ENCODE measurements at regions not wholly inside any gene's neighbourhood (a gene's known extent, or its start where the extent isn't known, plus 50 kb on each side); places are given as distances from the start of the nearest gene placed in this dataset.

GRCh38 chr1:166464333-166464732, 297.5 kb upstream of the FAM78B start:
- ATAC-seq (no peak), DNase-seq (no peak)
- Histone ChIP-seq H3K9me3 (peaks cover 0 to 5% (median 0%) of the 10 kb centered on the region in 3 donors), H3K36me3 (no peaks in the 10 kb centered on the region), H3K27ac (no peak overlapping the region), H3K27me3 (no peaks in the 10 kb centered on the region), H3K4me3 (no peak overlapping the region), H3K4me1 (no peaks in the 10 kb centered on the region)
- in situ Hi-C loops (cut with MboI; ENCODE audit: low sequenced_read_pairs in 4 of 4): no loop called here
- intact Hi-C loops (cut with DNase I; ENCODE audit: low total_unique reads): no loop called here
- TF ChIP-seq POLR2A (IDR thresholded peaks at IDR 0.05) (no peak), CTCF (IDR thresholded peaks at IDR 0.05 in 4 of 5, conservative IDR thresholded peaks at IDR 0.05 in 1 of 5) (no peak)

- H3K36me3 ChIP-seq: no peaks in the 10 kb centered on the region
- no peaks in the 10 kb centered on the region for H3K4me1 ChIP-seq
- no peak overlapping the region for H3K27ac ChIP-seq
- ATAC-seq: no peak
- H3K4me3 ChIP-seq: no peak overlapping the region
- no peaks in the 10 kb centered on the region for H3K27me3 ChIP-seq
- TF ChIP-seq CTCF (IDR thresholded peaks at IDR 0.05 in 4 of 5, conservative IDR thresholded peaks at IDR 0.05 in 1 of 5) (no peak), POLR2A (IDR thresholded peaks at IDR 0.05) (no peak)
- DNase-seq: no peak
- no peaks in the 10 kb centered on the region for H3K9me3 ChIP-seq
- in situ Hi-C loops (cut with MboI; ENCODE audit: low sequenced_read_pairs in 4 of 4): loop anchor here in 1 of 4 donors (10.0 kb wide), 1 partner anchor 535 kb away; no protein-coding TSS in a partner anchor
- intact Hi-C loops (cut with DNase I; ENCODE audit: low total_unique reads): no loop called here
Observed at GRCh38 chr1:166470014-166470413, 303.2 kb upstream of the FAM78B start.

DNA sequence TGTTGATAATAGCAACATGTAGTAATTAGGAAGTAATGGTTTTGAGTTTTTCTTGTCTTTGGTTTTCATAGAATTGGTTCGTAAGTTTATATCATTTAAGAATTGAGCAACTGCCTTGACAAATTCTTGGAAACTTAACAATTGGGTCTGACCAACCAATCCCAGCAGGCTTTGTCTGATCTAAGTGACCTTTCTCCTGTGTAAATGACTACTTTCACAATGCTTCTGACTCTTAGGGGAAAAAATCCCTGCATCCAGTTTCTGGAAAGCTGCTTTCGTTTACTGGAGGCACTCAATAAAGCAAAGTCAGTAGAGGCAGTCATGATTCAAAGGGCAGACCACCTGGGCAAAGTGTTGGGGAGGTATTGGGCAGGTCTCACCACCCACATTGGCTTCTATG, 303.6 kb upstream of the FAM78B start:
- no peaks in the 10 kb centered on the region for H3K36me3 ChIP-seq
- H3K4me3 ChIP-seq: no peak overlapping the region
- DNase-seq (no peak), ATAC-seq (no peak)
- in situ Hi-C loops (cut with MboI; ENCODE audit: low sequenced_read_pairs in 4 of 4): loop anchor here in 1 of 4 donors (10.0 kb wide), 1 partner anchor 536 kb away; no protein-coding TSS in a partner anchor
- no peak overlapping the region for H3K27ac ChIP-seq
- no peaks in the 10 kb centered on the region for H3K27me3 ChIP-seq
- H3K4me1 ChIP-seq: no peaks in the 10 kb centered on the region
- intact Hi-C loops (cut with DNase I; ENCODE audit: low total_unique reads): no loop called here
- H3K9me3 ChIP-seq: no peaks in the 10 kb centered on the region
- TF ChIP-seq POLR2A (IDR thresholded peaks at IDR 0.05): no peak
- TF ChIP-seq CTCF (IDR thresholded peaks at IDR 0.05 in 4 of 5, conservative IDR thresholded peaks at IDR 0.05 in 1 of 5): no peak

GRCh38 chr1:166471359-166471758, 304.6 kb upstream of the FAM78B start:
- no peak for TF ChIP-seq POLR2A (IDR thresholded peaks at IDR 0.05)
- TF ChIP-seq CTCF (IDR thresholded peaks at IDR 0.05 in 4 of 5, conservative IDR thresholded peaks at IDR 0.05 in 1 of 5): no peak
- Histone ChIP-seq H3K4me1 (no peaks in the 10 kb centered on the region), H3K9me3 (no peaks in the 10 kb centered on the region), H3K27me3 (no peaks in the 10 kb centered on the region), H3K36me3 (no peaks in the 10 kb centered on the region), H3K4me3 (no peak overlapping the region), H3K27ac (no peak overlapping the region)
- ATAC-seq (no peak), DNase-seq (no peak)
- intact Hi-C loops (cut with DNase I; ENCODE audit: low total_unique reads) (no loop called here), in situ Hi-C loops (cut with MboI; ENCODE audit: low sequenced_read_pairs in 4 of 4) (loop anchor here in 1 of 4 donors (10.0 kb wide), 1 partner anchor 537 kb away; no protein-coding TSS in a partner anchor)

Data from gastrocnemius medialis (tissue), 4 donors.